AG09309 (cell line): ENCODE measurements at regions not wholly inside any gene's neighbourhood (a gene's known extent, or its start where the extent isn't known, plus 50 kb on each side); places are given as distances from the start of the nearest gene placed in this dataset.

Experiments used
- DNase-seq: peaks from one replicate; pipeline ENCODE4 v3.0.0-alpha.2; 2010; ENCODE audit warnings: low read depth
- H3K4me3 ChIP-seq: 2 replicates; pipeline ENCODE4 v1.5.1; 2011; ENCODE audit warnings: mild to moderate bottlenecking, low read depth, low read length, moderate library complexity; ENCODE audit not compliant: control insufficient read depth
- CTCF ChIP-seq: IDR thresholded peaks from 2 replicates; pipeline ENCODE4 v1.5.1; 2011; ENCODE audit warnings: mild to moderate bottlenecking, low read depth, low read length, inconsistent platforms; ENCODE audit not compliant: insufficient read depth, control insufficient read depth; ENCODE audit errors: missing control alignments

DNA sequence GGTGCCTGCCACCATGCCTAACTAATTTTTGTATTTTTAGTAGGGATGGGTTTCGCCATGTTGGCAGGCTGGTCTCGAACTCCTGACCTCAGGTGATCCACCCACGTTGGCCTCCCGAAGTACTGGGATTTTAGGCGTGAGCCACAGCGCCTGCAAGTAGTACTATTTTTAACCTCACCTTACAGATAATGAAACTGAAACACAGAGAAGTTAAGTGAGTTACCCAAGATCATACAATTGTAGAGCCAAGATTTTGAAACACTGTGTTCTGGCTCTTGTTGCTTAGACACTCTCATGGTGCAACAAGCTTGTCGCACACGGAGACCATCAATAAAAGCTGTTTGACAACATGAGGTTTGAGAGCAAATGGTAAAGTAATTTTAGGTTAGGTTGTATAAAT lies 159.1 kb upstream of the LMNTD1 start:
- H3K4me3 ChIP-seq, result no peak overlapping the region
- DNase-seq, result no peak
- no peak for TF ChIP-seq CTCF

DNA sequence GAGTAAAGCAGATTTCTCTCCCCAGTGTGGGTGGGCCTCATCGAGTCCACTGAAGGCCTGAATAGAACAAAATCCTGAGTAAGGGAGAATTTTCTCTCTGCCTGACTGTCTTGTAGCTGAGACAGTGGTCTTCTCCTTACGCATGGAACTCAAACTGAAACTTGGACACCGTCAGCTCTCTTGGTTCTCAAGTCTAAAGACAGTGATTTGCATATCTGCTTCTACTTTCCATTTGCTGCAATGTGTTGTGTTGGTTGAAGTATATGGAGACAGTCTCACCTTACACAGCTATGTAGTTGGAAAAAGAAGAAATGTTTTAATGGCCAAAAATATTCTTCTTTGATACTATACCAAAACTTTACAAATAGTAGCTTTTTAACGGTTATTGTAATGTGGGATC lies 160.2 kb upstream of the LMNTD1 start:
- DNase-seq, result no peak
- no peak overlapping the region for H3K4me3 ChIP-seq
- no peak for TF ChIP-seq CTCF

DNA sequence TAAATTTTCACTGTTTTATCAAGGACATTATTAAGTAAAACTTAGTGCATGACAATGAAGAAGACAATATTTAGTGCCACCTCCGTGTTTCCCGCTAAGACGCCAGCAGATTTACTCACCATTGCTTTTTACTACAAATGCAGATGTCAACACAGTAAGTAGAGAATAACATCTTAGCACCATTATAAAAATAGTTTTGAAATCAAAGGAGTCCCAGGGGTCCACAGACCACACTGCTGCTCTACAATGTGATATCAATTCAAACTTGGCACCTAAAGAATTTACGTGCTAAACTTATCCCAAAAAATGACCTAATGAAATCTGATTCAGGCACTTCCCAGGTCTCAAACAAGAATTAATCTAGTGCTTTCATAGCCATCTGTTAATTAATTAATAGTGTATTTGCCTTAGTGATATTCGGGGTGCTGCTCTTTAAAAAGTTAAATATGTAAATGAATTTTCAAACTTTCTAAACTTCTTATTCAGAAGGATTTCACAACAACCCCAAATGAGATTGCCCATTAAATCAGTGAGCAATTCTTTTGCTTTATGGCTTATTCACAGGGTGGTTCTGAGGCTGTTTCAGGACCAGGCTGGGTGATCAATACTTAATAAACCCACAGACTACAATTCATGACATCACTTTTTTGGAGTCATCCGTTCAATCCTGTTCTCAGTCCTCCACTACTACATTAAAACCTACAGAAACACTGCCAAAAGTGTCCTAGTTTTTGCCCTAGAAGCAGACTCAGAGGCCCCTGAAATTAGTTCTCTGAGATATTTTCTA lies 161.3 kb upstream of the LMNTD1 start:
- no peak overlapping the region for H3K4me3 ChIP-seq
- DNase-seq, result no peak
- no peak for TF ChIP-seq CTCF

DNA sequence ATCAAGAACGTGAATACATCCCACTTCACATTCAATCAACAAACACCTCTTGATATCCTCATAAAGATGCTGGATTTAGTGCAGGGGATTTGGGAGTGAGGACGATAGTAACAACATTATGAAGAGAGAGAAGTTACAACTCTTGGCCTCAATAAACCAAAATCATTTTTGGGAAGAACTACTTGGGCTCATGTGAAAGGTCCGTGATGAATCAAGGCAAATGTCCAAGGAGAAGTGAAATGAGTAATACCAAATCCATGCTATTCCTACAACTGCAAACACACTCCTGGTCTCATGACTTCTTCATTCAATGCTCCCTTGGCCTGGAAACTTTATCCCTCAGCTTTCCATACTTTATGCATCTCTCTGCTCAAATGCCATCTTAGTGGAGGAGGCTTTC lies 162.0 kb upstream of the LMNTD1 start:
- TF ChIP-seq CTCF, result no peak
- no peak overlapping the region for H3K4me3 ChIP-seq
- peak; percentile 50 for DNase-seq

DNA sequence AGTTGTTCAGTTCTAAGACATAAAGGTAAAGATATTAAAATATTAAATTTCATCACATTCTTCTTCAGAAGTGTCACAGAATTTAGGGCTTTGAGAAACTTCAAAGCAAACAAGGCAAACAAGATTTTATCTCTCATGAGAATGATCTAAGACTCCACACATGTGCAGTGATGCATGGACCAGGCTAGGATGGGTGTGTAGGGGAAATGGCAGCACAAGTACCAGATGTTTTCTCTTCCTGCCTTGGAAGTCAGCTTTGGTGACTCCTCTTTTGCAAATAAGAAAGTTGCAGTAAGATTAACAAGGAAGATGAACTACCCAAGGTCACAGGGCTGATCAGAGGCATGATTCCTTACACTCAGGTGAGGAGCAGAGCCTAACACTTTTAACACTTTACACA lies 163.8 kb upstream of the LMNTD1 start:
- DNase-seq, result no peak
- H3K4me3 ChIP-seq, result no peak overlapping the region
- no peak for TF ChIP-seq CTCF

DNA sequence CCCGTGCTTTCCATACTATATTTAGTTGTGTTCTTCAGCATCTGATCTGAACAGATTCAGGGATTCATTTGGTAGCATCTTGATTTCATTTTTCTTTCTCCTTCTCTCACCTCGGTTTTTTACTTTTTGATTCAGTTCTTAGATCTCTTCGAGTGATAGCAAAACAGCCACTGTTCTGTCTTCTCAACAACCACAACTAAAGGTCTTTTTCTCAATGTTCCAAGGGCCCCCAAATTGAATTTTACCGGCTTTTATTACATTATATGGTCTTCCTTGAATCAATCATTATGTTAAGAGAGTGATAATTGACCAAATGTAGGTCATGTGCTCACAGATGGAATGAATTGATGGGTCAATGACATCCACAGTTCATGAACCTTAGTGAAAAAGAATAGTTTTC lies 164.5 kb upstream of the LMNTD1 start:
- no peak for TF ChIP-seq CTCF
- DNase-seq, result no peak
- H3K4me3 ChIP-seq, result no peak overlapping the region

DNA sequence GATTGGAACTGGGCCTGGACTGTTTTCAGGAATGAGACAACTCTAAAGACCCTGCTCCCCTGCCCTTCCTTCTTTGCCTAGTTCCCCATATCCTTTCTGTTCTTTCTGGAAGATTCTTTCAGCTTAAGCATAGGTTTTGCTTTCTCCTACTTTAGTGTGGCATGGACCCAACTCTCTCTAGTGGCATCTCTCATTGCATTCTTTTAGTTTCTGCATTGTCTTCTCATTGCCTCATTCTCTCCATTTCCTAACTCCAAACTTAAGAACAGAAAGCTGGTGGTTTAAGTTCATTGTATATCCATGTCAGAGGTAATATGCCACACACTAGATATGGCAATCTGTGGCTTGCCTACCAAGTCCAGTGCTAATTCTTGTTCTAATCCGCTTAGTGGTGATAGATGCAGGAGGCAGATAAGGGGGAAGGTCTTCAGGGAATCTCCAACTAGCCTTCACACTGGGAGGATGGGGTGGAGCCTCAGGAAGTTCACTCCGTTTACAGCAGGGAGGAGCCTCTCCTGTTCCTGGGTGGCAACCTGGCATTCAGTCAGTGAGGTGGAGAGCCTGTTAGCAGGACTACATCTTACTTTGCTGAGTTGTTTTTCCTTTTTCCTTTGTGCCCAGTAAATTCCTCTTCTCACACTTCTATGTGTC lies 165.1 kb upstream of the LMNTD1 start:
- no peak for DNase-seq
- no peak overlapping the region for H3K4me3 ChIP-seq
- no peak for TF ChIP-seq CTCF
